SK-MEL-5 (cell line): ENCODE measurements at regions not wholly inside any gene's neighbourhood (a gene's known extent, or its start where the extent isn't known, plus 50 kb on each side); places are given as distances from the start of the nearest gene placed in this dataset.

ENCODE experiments used
- DNase-seq: peaks from one replicate; pipeline ENCODE4 v3.0.0-alpha.2; 2016; ENCODE audit warnings: low read depth, low spot score
- in situ Hi-C: cut with HindIII; loops from 2 replicates; pipeline ENCODE4 v1.10.0; 2016; ENCODE audit warnings: low sequenced_read_pairs, high pct_unique_total_duplicates, low pct_unique_long_range_greater_than_20kb

DNA sequence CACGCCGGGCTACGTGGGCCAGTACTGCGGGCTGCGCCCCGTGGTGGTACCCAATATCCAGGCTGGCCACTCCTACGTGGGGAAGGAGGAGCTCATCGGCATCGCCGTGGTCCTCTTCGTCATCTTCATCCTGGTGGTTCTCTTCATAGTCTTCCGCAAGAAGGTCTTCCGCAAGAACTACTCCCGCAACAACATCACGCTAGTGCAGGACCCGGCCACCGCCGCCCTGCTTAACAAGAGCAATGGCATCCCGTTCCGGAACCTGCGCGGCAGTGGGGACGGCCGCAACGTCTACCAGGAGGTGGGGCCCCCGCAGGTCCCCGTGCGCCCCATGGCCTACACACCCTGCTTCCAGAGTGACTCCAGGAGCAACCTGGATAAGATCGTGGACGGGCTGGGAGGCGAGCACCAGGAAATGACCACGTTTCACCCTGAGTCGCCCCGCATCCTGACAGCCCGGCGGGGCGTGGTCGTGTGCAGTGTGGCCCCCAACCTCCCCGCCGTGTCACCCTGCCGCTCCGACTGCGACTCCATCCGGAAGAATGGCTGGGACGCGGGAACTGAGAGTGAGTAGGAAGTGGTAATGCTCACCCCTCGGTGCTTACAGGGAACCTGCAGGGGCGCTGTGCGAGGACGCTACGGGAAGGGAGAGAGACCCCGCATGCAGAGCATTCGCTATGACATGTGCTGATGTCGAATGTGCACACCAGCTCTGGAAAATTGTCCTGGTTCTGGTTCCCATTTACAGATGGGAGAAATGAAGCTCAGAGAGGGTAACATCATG, 86.4 kb upstream of the MTNR1B start:
- DNase-seq: no peak
- in situ Hi-C loops: no loop called here

DNA sequence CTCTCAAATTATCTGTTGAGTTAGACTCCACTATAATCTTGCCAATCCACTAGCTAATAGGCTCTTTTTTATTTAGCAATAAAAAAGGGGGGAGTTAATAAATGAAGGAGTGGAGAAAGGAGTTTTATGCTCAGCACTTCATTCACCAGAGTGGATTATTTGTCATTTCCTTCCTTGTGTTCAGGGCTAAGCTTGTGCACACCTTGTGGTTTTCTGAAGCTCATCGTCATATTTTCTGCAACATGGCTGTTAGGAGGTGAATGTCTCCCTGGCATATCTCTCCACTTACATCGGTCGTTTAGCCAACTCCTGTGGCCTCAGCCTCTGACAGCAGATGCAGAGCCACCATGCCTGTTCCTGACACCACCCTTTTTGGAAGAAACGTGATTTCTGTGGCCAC, 83.9 kb upstream of the MTNR1B start:
- DNase-seq: no peak
- in situ Hi-C loops: no loop called here

DNA sequence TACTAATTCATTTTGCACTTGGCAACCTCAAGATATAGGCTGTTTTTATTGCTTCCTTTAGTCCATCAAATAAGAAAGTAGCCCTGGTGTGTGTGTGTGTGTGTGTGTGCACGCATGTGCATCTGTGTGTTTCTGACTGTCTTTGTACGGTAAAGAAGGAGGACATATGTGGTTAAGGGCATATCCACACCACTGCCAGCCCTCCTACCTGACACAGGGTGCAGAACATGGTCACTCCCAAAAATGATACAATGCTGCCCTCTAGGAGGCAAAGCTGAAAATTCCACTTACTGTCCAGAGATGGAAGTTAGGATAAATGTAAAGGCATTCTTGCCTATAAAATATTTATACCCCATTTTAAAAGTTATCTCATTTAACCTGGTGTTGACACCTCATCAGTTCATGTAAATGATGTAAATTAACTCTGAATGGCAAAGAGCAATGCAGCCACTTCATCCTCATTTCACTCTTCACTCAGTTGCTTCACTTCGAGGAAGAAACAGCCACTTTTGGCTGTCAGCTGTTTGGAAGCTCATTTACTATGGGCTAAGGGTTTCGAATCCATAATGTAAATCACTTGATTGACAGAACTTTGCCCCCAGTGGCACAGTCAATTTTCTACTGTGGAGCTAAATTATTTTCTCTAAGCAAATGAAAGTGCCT, 83.1 kb upstream of the MTNR1B start:
- DNase-seq: peak; percentile 68
- in situ Hi-C loops: no loop called here

DNA sequence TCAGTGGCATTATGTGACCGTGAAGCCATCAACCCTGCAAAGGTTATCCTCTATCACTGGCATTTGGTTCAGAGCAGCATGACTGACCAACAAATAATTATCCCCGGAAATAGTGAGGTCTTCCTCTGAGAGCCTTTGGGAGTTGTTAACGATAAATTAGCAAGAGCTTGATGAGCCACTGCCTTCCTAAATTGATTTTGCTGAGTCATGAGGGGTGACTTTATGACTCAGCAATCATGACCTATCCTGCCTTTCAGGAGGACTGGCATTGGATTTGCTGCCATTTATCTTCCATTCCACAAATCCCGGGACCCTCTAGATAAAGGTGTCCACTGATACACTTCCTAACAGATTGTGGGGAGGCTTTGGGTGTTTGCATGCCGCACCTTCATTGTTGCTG, 80.8 kb upstream of the MTNR1B start:
- in situ Hi-C loops: no loop called here
- DNase-seq: no peak

DNA sequence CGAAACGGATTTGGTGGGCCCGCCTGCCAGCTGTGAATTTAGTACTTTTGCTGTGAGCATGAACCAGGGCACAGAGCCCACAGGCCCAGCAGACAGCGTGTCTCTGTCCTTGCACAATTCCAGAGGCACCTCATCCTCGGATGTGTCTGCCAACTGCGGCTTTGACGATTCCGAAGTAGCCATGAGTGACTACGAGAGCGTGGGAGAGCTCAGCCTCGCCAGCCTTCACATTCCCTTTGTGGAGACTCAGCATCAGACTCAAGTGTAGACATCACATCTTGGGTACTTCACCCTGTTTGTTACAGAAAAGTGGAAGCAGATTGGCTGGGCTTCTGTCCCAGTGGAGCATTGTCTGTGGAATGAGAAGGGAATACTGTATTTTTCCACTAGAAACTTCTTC, 78.6 kb upstream of the MTNR1B start:
- no peak for DNase-seq
- in situ Hi-C loops: no loop called here

DNA sequence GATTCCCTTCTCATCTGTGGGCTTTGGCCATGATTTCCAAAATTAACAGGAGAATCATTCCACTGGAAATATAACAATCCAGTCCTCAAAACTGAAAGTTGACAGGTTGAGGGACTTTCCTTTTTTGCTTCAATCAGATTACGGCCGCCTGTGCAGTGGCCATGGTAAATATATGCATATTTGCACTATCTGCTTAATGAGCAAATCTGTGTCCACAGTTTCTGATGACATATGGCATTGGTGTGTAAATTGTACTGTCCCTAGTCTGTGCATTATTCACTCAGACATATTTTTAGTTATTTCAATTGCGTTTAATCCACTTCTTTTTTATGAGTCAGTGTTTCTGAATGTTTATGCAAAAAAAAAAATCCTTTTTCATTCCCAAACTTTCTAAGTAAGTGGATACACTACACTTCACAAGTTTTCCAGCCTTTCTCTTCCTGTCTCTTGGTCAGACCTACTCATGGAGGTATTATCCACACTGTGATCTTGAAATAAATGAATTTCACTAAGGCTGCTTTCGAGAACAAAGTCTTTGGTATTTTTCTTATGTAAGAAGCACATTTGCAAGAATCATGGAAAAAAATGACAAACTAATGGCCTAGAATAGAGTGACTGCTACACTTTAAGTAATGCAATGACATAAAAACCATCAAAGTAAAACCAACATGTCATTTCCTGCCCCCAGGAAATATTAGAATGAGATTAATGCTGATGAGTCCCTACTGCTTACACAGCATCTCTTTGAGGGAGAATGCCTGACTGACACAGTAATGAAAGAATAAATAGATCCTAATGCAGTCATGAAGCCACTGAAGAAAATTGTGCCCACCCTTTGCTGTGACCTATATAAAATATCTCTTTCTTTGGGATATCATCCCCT, 76.4 kb upstream of the MTNR1B start:
- no peak for DNase-seq
- in situ Hi-C loops: no loop called here

DNA sequence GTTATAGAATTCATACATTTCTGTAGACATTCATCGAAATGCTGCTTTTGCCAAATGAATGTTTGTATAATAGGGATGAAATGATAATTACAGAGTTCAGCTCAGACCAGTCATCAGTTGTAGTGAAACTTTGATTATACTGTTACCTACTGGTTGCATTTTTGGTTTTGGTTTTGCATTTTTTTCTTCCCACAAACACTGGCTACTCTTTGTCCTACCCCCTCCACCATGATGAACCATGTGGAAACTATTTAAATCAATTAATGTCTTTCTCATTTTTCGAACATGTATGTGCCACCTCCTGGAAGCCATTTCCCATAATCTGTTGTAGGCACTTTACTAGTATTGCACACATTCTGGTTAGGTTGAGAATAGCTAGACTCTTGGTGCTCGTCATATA, 75.3 kb upstream of the MTNR1B start:
- DNase-seq: no peak
- in situ Hi-C loops: no loop called here

DNA sequence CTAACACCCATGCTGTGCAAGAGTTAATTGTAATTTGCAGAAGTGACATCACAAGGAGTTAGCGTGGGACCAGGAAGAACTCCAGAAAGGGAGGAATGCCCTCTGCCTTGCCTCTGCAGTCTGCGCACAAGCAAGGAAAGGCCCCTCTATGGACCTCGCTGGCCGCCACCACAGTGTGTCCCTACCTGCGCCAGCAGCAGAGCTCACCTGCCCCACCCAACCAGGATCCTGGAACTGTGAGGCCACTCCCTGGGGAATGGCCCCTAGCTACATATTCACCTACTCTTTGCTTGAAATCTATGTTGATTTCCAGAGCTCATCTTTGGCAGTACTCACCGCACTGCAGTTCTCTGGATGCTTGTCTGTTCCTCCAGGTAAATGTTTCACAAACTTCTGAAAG, 72.0 kb upstream of the MTNR1B start:
- in situ Hi-C loops: no loop called here
- no peak for DNase-seq

DNA sequence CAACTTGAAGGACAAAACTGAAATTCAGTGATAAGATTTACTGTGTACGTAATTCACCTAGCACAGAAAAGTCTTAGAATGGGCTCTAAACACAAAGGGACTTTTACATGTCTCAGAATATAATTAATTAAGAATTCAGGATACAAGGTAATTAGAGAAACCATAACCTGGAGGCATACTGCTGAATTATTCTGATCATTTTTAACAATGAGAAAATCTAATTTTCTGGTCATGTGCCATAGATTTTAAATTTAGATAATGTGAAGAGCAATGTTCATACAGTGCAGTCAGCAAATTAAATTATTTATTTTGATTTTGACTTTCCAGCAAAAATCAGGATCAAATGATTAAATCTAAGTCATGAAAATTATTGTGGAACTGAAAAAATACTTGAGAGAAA, 67.0 kb upstream of the MTNR1B start:
- in situ Hi-C loops: no loop called here
- DNase-seq: no peak

DNA sequence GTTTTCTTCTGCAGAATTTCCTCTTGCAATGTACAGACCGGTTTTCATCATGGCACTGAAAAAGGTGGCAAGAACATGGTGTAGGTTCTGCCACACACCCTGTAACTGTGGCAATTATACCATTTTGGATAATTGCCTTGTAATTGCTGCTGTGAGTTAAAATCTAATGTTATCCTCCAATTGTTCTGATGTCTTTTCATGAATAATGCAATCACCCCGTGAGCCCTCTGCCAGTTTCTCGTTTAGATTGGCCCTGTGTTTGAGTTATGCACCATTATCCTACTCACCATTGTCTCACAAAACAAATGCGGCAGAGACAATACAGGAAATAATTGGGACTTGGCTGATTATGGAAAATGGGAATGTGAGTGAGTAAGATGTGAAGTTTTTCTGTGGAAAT, 61.8 kb upstream of the MTNR1B start:
- no peak for DNase-seq
- in situ Hi-C loops: no loop called here

DNA sequence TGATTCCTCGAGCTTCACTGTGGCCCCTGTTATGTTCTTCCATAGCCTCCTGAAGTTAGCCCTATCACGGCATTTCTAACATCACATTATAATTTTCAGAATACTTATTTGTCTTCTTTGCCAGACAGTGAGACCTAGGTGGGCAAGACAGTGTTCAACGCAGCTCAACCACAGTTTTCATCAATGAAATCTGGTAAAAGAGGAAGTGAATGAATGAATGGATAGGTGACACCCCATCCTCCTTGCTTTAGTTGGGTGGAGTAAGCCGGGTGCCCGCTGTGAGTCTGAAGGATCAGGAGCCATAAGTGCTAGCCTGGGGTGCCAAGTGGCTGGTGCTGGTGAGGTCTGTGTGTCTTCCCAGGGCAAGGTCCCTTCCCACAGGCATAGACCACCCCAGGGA, 60.2 kb upstream of the MTNR1B start:
- in situ Hi-C loops: no loop called here
- no peak for DNase-seq

DNA sequence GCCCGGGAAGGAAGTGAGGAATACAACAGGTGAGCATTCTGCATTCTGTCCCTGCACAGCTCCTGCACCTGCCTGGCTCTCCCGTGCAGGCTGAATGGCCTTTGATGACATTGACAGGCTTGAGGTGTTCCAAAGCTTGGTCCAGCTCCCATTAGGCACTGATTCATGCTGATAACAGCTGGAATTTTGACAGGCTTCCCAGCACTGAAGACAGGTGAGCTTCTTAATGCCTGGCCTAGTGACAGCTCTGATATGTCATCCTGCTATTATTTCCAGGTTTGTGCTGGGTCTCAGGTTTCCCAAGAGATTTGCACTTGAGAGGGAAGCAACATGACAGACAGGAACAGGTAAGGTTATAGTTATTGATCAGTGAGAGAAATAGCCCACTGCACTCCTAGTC, 58.0 kb upstream of the MTNR1B start:
- no peak for DNase-seq
- in situ Hi-C loops: no loop called here

DNA sequence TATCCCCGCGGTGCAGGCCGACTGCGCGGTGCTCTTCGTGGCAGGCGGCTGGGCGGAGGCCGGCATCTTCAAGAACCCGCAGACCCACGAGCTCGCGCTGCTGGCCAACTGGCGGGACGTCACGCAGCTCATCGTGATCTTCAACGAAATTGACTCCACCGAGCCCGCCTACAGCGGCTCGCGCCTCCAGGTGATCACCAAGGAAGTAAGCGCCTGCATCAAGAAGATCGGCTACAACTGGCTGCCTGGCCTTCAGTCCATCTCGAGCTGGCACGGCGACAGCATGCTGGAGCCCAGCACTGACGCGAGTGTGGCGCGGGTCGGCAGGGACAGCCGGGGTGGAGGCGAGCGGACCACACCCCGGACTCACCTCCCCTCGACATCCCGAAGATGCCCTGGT, 53.9 kb upstream of the MTNR1B start:
- in situ Hi-C loops: no loop called here
- DNase-seq: no peak

DNA sequence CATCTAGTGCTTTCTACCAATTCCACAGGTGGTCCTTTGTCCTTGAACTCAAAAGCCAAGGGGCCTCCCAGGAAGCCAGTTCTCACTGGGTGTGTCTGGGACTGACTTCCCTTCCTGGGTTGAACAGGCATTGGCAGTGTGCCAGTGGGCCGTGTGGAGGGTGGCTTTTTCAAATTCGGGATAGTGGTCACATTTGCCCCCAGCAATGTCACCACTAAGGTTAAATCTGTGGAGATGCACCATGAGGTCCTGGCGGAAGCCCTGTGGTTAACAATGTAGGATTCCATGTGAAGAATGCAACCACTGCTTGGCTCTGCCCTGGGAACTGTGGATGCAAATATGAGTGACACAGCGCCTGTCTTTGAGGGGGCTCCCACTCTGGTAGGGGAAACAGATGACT, 53.2 kb upstream of the MTNR1B start:
- in situ Hi-C loops: no loop called here
- DNase-seq: no peak

DNA sequence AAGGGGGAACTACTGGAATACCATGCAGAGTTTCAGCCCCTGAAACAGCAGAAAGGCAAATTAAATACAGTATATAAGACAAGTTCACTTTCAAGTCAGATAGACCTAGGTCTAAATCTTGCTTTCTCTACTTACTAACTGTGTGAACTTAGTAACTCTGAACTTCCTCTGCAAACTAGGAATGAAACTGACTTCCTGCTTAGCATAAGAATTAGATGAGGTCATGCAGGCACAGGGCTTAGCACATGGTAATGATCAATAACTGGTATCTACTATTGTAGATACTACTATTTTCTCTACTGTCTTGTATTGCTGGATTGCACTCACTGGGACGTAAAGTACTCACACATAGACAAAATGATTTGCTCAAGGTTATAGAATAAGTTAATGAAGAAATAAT, 51.5 kb upstream of the MTNR1B start:
- in situ Hi-C loops: no loop called here

DNA sequence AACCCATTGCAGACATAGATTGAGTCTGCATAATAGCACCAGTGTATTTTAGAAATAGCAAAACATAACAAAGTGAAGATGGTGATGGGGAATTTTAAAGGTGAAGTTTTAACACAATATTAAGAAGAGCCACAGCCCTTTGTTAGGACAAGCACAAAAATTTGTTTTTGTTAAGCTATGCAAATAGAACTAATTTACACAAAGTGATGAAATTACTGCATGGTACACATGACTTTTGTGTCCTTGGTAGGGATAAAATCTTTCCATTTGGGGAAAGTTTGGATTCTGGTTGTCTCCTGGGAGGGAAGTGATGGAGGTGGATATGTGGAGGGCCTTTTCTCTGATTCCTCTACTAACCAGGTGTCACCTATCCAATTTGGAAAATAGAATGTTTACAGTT, 50.4 kb upstream of the MTNR1B start:
- in situ Hi-C loops: no loop called here
- no peak for DNase-seq

More for the DNA sequence above, 51.5 kb upstream of the MTNR1B start:
- no peak for DNase-seq
